GM21723 (cell line): ENCODE measurements at regions not wholly inside any gene's neighbourhood (a gene's known extent, or its start where the extent isn't known, plus 50 kb on each side); places are given as distances from the start of the nearest gene placed in this dataset.

Experiments
- ATAC-seq: cut with Tn5 transposase; IDR thresholded peaks from one replicate; pipeline ENCODE4 v1.9.1; 2021; ENCODE audit warnings: mild to moderate bottlenecking, moderate library complexity; ENCODE audit not compliant: unreplicated experiment

- no peak for ATAC-seq
Observed at GRCh38 chr9:27747450-27747849, 174.2 kb upstream of the C9orf72 start.

- no peak for ATAC-seq
Observed at GRCh38 chr9:27749838-27750237, 176.6 kb upstream of the C9orf72 start.

GRCh38 chr9:27750566-27750965 lies 177.3 kb upstream of the C9orf72 start:
- no peak for ATAC-seq

GRCh38 chr9:27752069-27752468 lies 178.8 kb upstream of the C9orf72 start:
- no peak for ATAC-seq

- ATAC-seq = no peak
Observed at GRCh38 chr9:27755846-27756245, 182.6 kb upstream of the C9orf72 start.

- ATAC-seq = no peak
Observed at GRCh38 chr9:27756418-27756817, 183.1 kb upstream of the C9orf72 start.

- ATAC-seq = no peak
Observed at GRCh38 chr9:27763831-27764230, 190.6 kb upstream of the C9orf72 start.

GRCh38 chr9:27765266-27766072 lies 192.2 kb upstream of the C9orf72 start:
- no peak for ATAC-seq

- no peak for ATAC-seq
Observed at GRCh38 chr9:27766073-27766835, 193.0 kb upstream of the C9orf72 start.

- no peak for ATAC-seq
Observed at GRCh38 chr9:27768781-27769180, 195.5 kb upstream of the C9orf72 start.

GRCh38 chr9:27770541-27770940 lies 197.3 kb upstream of the C9orf72 start:
- ATAC-seq = no peak

- ATAC-seq = no peak
Observed at GRCh38 chr9:27771803-27772545, 198.7 kb upstream of the C9orf72 start.

- peak; percentile 66 for ATAC-seq
Observed at GRCh38 chr9:27784847-27785713, 211.8 kb upstream of the C9orf72 start.

- peak; percentile 92 for ATAC-seq
Observed at GRCh38 chr9:27785714-27786100, 212.4 kb upstream of the C9orf72 start.

- ATAC-seq = no peak
Observed at GRCh38 chr9:27787891-27788290, 214.6 kb upstream of the C9orf72 start.

- ATAC-seq = no peak
Observed at GRCh38 chr9:27791311-27791710, 218.0 kb upstream of the C9orf72 start.

- no peak for ATAC-seq
Observed at GRCh38 chr9:27792971-27793689, 219.8 kb upstream of the C9orf72 start.

- no peak for ATAC-seq
Observed at GRCh38 chr9:27799326-27799725, 226.0 kb upstream of the C9orf72 start.

- ATAC-seq = no peak
Observed at GRCh38 chr9:27800159-27800558, 226.9 kb upstream of the C9orf72 start.
